Hepatocyte (in vitro differentiated cells): ENCODE measurements at regions not wholly inside any gene's neighbourhood (a gene's known extent, or its start where the extent isn't known, plus 50 kb on each side); places are given as distances from the start of the nearest gene placed in this dataset.
"Not testable (repeated sequence)": the region's sequence is repeated elsewhere in the genome, so short reads cannot be mapped to it uniquely, and the experiment has no call there.

Source experiments
- DNase-seq: peaks from one replicate; pipeline ENCODE4 v3.0.0-alpha.2; 2016; ENCODE audit warnings: low spot score
- H2AFZ ChIP-seq: fragments of 200-600 bp; sonication (generic); 2 replicates; pipeline ENCODE4 v1.6.0; 2016; ENCODE audit warnings: antibody characterized with exemption, mild to moderate bottlenecking
- H3K27ac ChIP-seq: fragments of 200-600 bp; sonication (generic); 2 replicates; pipeline ENCODE4 v1.5.1; 2016; ENCODE audit warnings: mild to moderate bottlenecking
- H3K27me3 ChIP-seq: fragments of 200-600 bp; sonication (generic); 2 replicates; pipeline ENCODE4 v1.6.1; 2016
- H3K36me3 ChIP-seq: fragments of 200-600 bp; sonication (generic); replicated peaks from 2 replicates; pipeline ENCODE4 v1.5.1; 2016; ENCODE audit warnings: low read depth; ENCODE audit not compliant: insufficient read depth
- H3K4me1 ChIP-seq: fragments of 200-600 bp; sonication (generic); 2 replicates; pipeline ENCODE4 v1.5.1; 2016; ENCODE audit warnings: mild to moderate bottlenecking, moderate library complexity; ENCODE audit not compliant: insufficient read depth
- H3K4me2 ChIP-seq: fragments of 200-600 bp; sonication (generic); 2 replicates; pipeline ENCODE4 v1.6.0; 2016
- H3K4me3 ChIP-seq: fragments of 200-600 bp; sonication (generic); 2 replicates; pipeline ENCODE4 v1.5.1; 2016; ENCODE audit warnings: mild to moderate bottlenecking
- H3K79me2 ChIP-seq: fragments of 200-600 bp; sonication (generic); 2 replicates; pipeline ENCODE4 v1.6.0; 2017; ENCODE audit warnings: mild to moderate bottlenecking
- H3K9me2 ChIP-seq: fragments of 200-600 bp; sonication (generic); replicated peaks from 2 replicates; pipeline ENCODE4 v1.6.0; 2017; ENCODE audit warnings: mild to moderate bottlenecking; ENCODE audit not compliant: insufficient read depth
- H3K9me3 ChIP-seq: fragments of 200-600 bp; sonication (generic); 2 replicates; pipeline ENCODE4 v1.5.1; 2016; ENCODE audit warnings: low read depth, mild to moderate bottlenecking
- H4K20me1 ChIP-seq: fragments of 200-600 bp; sonication (generic); 2 replicates; pipeline ENCODE4 v1.6.0; 2016; ENCODE audit warnings: mild to moderate bottlenecking; ENCODE audit not compliant: insufficient read depth, poor library complexity, severe bottlenecking
- EZH2 ChIP-seq: fragments of 200-600 bp; sonication (generic); IDR thresholded peaks from 2 replicates; pipeline ENCODE4 v1.6.1; 2016; ENCODE audit warnings: antibody characterized with exemption, mild to moderate bottlenecking, borderline replicate concordance
- EZH2phosphoT487 ChIP-seq: fragments of 200-600 bp; sonication (generic); IDR thresholded peaks from one replicate; pipeline ENCODE4 v1.6.1; 2018; ENCODE audit warnings: antibody characterized with exemption, mild to moderate bottlenecking, low read depth, moderate library complexity; ENCODE audit not compliant: unreplicated experiment, severe bottlenecking
- WGBS: methylation state at CpG from one replicate; pipeline ENCODE4 v1.1.6; 2016; ENCODE audit warnings: low lambda C conversion rate; ENCODE audit errors: missing lambda C conversion rate; 5-methylcytosine and 5-hydroxymethylcytosine counted together
- TF ChIP-seq, protein P1 (sequence below): fragments of 200-600 bp; sonication (generic); IDR thresholded peaks from 2 replicates; pipeline ENCODE4 v1.5.1; 2016; ENCODE audit warnings: antibody characterized with exemption, mild to moderate bottlenecking; ENCODE audit not compliant: poor library complexity

- Histone ChIP-seq H3K36me3 (no peaks in the 10 kb centered on the region), H3K9me2 (no peaks in the 10 kb centered on the region), H3K4me2 (peak overlapping the region; percentile 18), H3K4me3 (no peak overlapping the region), H2AFZ (no peak overlapping the region), H3K4me1 (no peaks in the 10 kb centered on the region), H4K20me1 (no peaks in the 10 kb centered on the region), H3K9me3 (no peaks in the 10 kb centered on the region), H3K27ac (no peak overlapping the region), H3K27me3 (no peaks in the 10 kb centered on the region), H3K79me2 (peaks cover 7% of the 10 kb centered on the region)
- TF ChIP-seq EZH2phosphoT487 (no peak), EZH2 (no peak)
- TF ChIP-seq, protein P1, sequence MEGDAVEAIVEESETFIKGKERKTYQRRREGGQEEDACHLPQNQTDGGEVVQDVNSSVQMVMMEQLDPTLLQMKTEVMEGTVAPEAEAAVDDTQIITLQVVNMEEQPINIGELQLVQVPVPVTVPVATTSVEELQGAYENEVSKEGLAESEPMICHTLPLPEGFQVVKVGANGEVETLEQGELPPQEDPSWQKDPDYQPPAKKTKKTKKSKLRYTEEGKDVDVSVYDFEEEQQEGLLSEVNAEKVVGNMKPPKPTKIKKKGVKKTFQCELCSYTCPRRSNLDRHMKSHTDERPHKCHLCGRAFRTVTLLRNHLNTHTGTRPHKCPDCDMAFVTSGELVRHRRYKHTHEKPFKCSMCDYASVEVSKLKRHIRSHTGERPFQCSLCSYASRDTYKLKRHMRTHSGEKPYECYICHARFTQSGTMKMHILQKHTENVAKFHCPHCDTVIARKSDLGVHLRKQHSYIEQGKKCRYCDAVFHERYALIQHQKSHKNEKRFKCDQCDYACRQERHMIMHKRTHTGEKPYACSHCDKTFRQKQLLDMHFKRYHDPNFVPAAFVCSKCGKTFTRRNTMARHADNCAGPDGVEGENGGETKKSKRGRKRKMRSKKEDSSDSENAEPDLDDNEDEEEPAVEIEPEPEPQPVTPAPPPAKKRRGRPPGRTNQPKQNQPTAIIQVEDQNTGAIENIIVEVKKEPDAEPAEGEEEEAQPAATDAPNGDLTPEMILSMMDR, result no peak
- DNase-seq, result no peak
- 75% methylated on average over 6 of the region's 6 CpGs for WGBS
These were observed 160.8 kb downstream of the DISP1 start for GRCh38 chr1:222975472-222976122.

DNA sequence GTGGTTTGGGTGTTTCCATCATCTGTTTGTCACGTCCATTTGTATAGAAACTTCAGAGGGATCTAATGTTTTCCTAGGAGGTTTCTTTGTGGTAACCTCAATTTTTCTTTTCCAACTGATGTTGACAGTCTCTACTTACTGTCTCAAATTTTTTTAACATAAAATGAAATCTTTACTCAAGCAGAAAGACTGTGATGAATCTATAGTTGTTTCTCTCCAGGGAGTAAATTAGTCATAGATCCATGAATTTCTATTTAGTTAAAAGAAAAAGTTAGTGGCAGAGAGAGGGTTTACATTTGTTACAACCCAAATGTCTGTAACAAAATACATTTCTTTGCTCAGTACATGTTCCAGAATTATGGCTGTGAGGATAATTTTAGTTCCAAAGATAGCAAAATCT lies 161.6 kb downstream of the DISP1 start:
- 79% methylated on average over 1 of the region's 1 CpG for WGBS
- H3K4me2 ChIP-seq, result no peak overlapping the region

GRCh38 chr1:222977294-222977693 lies 162.5 kb downstream of the DISP1 start:
- not testable (repeated sequence) for H3K27ac ChIP-seq
- 94% methylated on average over 3 of the region's 5 CpGs for WGBS

More for the DNA sequence above, 161.6 kb downstream of the DISP1 start:
- Histone ChIP-seq H3K9me2 (no peaks in the 10 kb centered on the region), H3K27ac (no peak overlapping the region), H2AFZ (no peak overlapping the region), H3K4me1 (no peaks in the 10 kb centered on the region), H3K27me3 (no peaks in the 10 kb centered on the region), H3K4me3 (no peak overlapping the region), H3K36me3 (no peaks in the 10 kb centered on the region), H3K79me2 (peaks cover 7% of the 10 kb centered on the region), H3K9me3 (no peaks in the 10 kb centered on the region), H4K20me1 (no peaks in the 10 kb centered on the region)
- DNase-seq, result no peak
- TF ChIP-seq EZH2, result no peak
- TF ChIP-seq, protein P1, result no peak
- TF ChIP-seq EZH2phosphoT487, result no peak

GRCh38 chr1:222979561-222979960 lies 163.5 kb downstream of the TLR5 start:
- no peak overlapping the region for H2AFZ ChIP-seq
- H3K36me3 ChIP-seq, result no peaks in the 10 kb centered on the region
- H3K4me2 ChIP-seq, result no peak overlapping the region
- H3K9me3 ChIP-seq, result no peaks in the 10 kb centered on the region
- DNase-seq, result no peak
- H3K27ac ChIP-seq, result no peak overlapping the region
- no peaks in the 10 kb centered on the region for H4K20me1 ChIP-seq
- 75% methylated on average over 5 of the region's 5 CpGs for WGBS
- H3K4me1 ChIP-seq, result no peaks in the 10 kb centered on the region
- no peaks in the 10 kb centered on the region for H3K27me3 ChIP-seq
- H3K9me2 ChIP-seq, result no peaks in the 10 kb centered on the region
- no peak overlapping the region for H3K4me3 ChIP-seq
- peaks cover 7% of the 10 kb centered on the region for H3K79me2 ChIP-seq
- TF ChIP-seq, protein P1, result no peak
- TF ChIP-seq EZH2 (no peak), EZH2phosphoT487 (no peak)

More at GRCh38 chr1:222977294-222977693, 162.5 kb downstream of the DISP1 start:
- H3K4me3 ChIP-seq, H3K4me1 ChIP-seq, H3K4me2 ChIP-seq, H3K27me3 ChIP-seq, H4K20me1 ChIP-seq, H3K36me3 ChIP-seq, H3K9me2 ChIP-seq, H3K79me2 ChIP-seq, H3K9me3 ChIP-seq, DNase-seq, H2AFZ ChIP-seq: not testable (repeated sequence)
